ENCODE measurements at regions not wholly inside any gene's neighbourhood (a gene's known extent, or its start where the extent isn't known, plus 50 kb on each side); places are given as distances from the start of the nearest gene placed in this dataset.

DNA sequence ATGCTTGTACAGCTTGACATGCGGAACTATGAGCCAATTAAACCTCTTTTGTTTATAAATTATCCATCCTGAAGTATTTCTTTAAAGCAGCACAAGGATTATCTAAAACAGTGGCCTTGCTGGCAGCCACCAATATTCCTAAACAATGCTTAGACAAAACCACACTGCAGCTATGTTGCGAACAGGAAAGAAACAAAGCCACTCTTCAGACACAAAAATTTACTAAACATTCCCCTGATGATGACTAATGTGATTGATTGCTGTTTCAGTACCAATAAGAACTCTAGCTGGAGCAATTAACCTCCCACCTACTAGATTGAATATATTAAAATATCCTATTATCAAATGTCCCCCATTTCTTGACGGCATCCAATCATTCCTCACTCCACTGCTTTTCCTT, 325.8 kb upstream of the REG3G start:
- Mint-ChIP-seq H3K27me3 (ENCODE audit: low read depth) (no peaks in the 10 kb centered on the region), H3K9me3 (no peaks in the 10 kb centered on the region), H3K4me1 (no peaks in the 10 kb centered on the region), H3K36me3 (ENCODE audit: insufficient read depth in 1 of 3, low read depth in 3 of 3) (no peaks in the 10 kb centered on the region), H3K4me3 (no peak overlapping the region), H3K27ac (no peak overlapping the region)
- Histone ChIP-seq H3K9me3 (ENCODE audit: control insufficient read depth, low read depth, low read length) (no peaks in the 10 kb centered on the region), H2AFZ (ENCODE audit: low read length) (no peak overlapping the region), H4K20me1 (ENCODE audit: control insufficient read depth, insufficient read depth, insufficient read length) (no peaks in the 10 kb centered on the region), H3K79me1 (ENCODE audit: insufficient read depth, low read depth, low read length, poor library complexity, severe bottlenecking) (no peaks in the 10 kb centered on the region), H3K23ac (ENCODE audit: insufficient read length, low read depth, low read length) (no peak overlapping the region), H3K56ac (ENCODE audit: insufficient read length, low read depth, low read length) (no peak overlapping the region), H3K79me2 (ENCODE audit: insufficient read depth, low read length) (no peaks in the 10 kb centered on the region), H2BK20ac (ENCODE audit: low read depth, low read length, poor library complexity, severe bottlenecking) (no peak overlapping the region), H2BK12ac (ENCODE audit: insufficient read length, low read depth, low read length) (no peak overlapping the region), H2BK5ac (ENCODE audit: insufficient read length, low read length) (no peak overlapping the region), H3K4ac (ENCODE audit: low read depth, low read length) (no peak overlapping the region), H2AK5ac (ENCODE audit: insufficient read length, low read length) (no peak overlapping the region), H3K18ac (ENCODE audit: insufficient read length, low read depth, low read length) (no peak overlapping the region), H3T11ph (ENCODE audit: low read length) (no peak overlapping the region), H3K27ac (ENCODE audit: insufficient read length, low read depth, low read length) (no peak overlapping the region), H3K14ac (ENCODE audit: insufficient read depth, low read length) (no peak overlapping the region), H2BK15ac (ENCODE audit: low read depth, low read length) (no peak overlapping the region), H3K9ac (ENCODE audit: extremely low read depth, insufficient read length, low read length) (no peak overlapping the region), H3K4me1 (ENCODE audit: insufficient read depth, low read length) (no peaks in the 10 kb centered on the region), H4K8ac (replicated peaks; ENCODE audit: insufficient read length, low read depth, low read length) (no peak overlapping the region), H4K5ac (ENCODE audit: insufficient read length, low read depth, low read length) (no peak overlapping the region), H3K23me2 (ENCODE audit: insufficient read length, low read depth, low read length, poor library complexity, severe bottlenecking) (no peaks in the 10 kb centered on the region), H3K4me2 (ENCODE audit: insufficient read depth, insufficient read length, low read length) (no peak overlapping the region), H3K27me3 (ENCODE audit: insufficient read depth, low read length) (no peaks in the 10 kb centered on the region), H2BK120ac (ENCODE audit: low read depth, low read length, poor library complexity, severe bottlenecking) (no peak overlapping the region), H4K91ac (ENCODE audit: insufficient read length, low read depth, low read length) (no peak overlapping the region)
- TF ChIP-seq, protein P1, sequence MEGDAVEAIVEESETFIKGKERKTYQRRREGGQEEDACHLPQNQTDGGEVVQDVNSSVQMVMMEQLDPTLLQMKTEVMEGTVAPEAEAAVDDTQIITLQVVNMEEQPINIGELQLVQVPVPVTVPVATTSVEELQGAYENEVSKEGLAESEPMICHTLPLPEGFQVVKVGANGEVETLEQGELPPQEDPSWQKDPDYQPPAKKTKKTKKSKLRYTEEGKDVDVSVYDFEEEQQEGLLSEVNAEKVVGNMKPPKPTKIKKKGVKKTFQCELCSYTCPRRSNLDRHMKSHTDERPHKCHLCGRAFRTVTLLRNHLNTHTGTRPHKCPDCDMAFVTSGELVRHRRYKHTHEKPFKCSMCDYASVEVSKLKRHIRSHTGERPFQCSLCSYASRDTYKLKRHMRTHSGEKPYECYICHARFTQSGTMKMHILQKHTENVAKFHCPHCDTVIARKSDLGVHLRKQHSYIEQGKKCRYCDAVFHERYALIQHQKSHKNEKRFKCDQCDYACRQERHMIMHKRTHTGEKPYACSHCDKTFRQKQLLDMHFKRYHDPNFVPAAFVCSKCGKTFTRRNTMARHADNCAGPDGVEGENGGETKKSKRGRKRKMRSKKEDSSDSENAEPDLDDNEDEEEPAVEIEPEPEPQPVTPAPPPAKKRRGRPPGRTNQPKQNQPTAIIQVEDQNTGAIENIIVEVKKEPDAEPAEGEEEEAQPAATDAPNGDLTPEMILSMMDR (conservative IDR thresholded peaks at IDR 0.05) = no peak
- no peak for DNase-seq
- no CpG with 5 or more reads among the region's 3 CpGs for WGBS (ENCODE audit: extremely low coverage, insufficient read length, low lambda C conversion rate)

All from H9 (cell line).